GM18498 (cell line): ENCODE measurements at regions not wholly inside any gene's neighbourhood (a gene's known extent, or its start where the extent isn't known, plus 50 kb on each side); places are given as distances from the start of the nearest gene placed in this dataset.

Source experiments
- ATAC-seq: cut with Tn5 transposase; IDR thresholded peaks from one replicate; pipeline ENCODE4 v1.9.1; 2021; ENCODE audit warnings: mild to moderate bottlenecking, moderate library complexity; ENCODE audit not compliant: unreplicated experiment

- no peak for ATAC-seq
These were observed 675.2 kb upstream of the ID2 start for GRCh38 chr2:8006626-8007025.

DNA sequence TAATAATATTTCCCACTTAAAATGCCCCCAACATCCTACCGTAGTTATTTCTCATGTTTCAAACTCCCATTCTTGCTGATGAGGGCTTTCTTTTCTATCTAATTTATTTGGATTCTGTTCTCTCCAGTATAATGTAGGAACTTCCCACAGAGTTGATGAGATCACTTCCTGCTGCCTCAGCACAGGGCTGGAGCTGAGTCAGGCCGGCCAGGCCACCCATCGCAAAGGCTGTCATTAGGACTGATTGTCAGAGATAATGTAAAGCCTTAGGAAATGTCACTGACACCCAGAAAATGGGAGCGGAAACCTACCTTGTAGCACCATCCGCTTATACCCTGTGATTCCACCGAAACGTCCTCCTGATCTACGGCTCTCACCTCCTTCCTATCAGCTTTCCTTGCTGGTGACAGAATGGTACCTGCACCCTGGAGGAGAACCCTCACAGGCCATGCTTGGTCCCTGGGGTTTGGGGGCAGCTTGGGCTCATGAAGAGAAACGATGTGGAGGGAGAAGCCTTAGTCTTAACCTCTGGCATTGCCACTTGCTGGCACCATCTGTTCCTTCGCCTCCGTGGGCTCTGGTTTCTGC is 672.8 kb upstream of the ID2 start:
- no peak for ATAC-seq

- no peak for ATAC-seq
These were observed 665.8 kb upstream of the ID2 start for GRCh38 chr2:8015848-8016600.

- ATAC-seq = no peak
These were observed 665.2 kb upstream of the ID2 start for GRCh38 chr2:8016688-8017087.

GRCh38 chr2:8018956-8019355 is 662.9 kb upstream of the ID2 start:
- no peak for ATAC-seq

DNA sequence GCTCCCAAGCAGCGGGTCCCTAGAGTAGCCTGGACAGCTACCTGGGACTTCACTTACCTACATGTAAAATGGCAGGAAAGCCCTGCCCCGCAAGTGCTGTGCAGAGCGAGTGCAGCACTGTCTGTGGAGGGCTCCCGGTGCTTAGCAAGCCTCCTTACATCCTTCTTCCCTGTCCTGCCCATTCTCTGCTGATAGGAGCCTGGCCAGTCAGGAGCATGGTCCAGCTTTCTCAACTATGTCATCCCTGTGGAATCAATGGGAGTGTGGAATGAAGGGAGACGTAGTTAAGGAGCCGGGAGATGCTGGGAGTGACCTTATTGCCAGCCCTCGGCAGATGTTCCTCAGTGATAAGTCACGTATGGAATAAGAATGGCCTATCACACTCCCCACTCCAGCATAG is 661.9 kb upstream of the ID2 start:
- no peak for ATAC-seq

- no peak for ATAC-seq
These were observed 659.9 kb upstream of the ID2 start for GRCh38 chr2:8021921-8022320.

DNA sequence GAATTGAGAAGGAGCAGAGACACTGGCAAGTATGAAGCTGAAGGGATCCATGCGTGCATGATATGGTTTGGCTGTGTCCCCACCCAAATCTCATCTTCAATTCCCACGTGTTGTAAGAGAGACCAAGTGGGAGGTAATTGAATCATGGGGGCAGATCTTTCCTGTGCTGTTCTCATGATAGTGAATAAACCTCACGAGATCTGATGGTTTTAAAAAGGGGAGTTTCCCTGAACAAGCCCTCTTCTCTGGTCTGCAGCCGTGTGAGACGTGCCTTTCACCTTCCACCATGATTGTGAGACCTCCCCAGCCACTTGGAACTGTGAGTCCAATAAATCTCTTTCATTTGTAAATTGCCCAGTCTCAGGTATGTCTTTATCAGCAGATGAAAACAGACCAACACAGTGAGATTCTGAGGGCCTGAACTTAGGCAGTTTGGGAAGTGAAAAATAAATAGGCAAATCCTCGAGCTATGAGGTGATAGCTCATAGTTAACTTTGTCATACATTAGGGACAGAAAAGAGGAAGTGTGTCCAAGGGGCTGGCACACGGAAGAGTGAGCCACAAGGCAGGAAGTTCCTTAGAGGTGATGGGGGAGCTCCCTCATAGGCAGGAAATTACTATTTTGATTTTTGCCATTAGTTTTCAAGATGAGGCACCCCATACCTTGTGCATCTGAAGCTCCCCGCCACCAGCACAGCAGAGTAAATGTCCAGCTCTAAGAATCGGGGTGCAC is 658.8 kb upstream of the ID2 start:
- ATAC-seq = peak; percentile 75

DNA sequence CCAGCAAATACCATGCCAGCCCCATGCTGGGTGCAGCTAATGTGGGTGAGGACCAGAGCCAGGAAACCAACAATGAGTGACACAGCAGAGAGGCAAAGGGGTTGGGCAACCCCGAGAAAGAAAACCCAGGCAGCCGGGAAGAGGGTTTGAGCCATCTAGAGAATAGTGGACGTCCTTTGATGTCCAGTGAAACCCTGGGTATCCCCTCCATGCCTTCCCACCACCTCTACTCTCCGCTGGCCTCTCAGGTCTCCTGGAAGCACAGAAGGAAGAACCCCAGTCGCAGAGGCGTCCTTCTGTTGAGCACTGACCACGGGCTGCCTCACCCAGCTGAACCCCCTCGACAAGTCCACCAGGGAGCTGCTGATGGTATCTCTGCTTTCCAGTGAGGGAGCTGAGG is 657.4 kb upstream of the ID2 start:
- ATAC-seq = no peak

DNA sequence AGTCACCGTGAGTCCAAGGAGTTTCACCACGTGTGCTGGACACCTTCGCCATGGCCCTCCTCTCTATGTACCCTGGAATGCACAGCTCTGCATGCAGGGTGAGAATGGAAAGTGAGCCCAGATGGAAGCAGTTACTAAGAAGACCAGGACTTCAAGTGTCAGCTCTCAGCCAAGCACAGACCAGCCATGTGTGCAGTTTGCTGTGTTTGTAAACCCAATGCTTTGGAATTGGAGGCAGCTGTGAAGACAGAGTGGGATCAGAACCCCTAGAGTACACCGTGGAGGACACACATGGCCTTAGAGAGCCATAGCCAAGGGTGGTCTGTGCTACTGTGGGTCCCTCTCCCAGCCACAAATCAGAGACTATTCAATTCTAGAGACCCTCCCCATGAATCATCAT is 655.5 kb upstream of the ID2 start:
- ATAC-seq = no peak

- no peak for ATAC-seq
These were observed 654.5 kb upstream of the ID2 start for GRCh38 chr2:8027387-8027786.

DNA sequence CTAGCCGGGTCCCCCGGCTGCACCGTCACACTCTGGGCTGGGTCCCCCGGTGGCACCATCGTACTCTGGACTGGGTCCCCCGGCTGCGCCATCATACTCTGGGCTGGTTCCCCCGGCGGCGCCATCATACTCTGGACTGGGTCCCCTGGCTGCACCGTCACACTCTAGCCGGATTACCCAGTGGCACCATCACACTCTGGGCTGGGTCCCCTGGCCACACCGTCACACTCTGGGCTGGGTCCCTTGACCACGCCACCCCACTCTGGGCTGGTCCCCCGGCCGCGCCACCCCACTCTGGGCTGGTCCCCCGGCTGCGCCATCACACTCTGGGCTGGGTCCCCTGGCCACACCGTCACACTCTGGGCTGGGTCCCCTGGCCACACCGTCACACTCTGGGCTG is 653.8 kb upstream of the ID2 start:
- no peak for ATAC-seq

- ATAC-seq = no peak
These were observed 653.4 kb upstream of the ID2 start for GRCh38 chr2:8028436-8028835.

- no peak for ATAC-seq
These were observed 652.9 kb upstream of the ID2 start for GRCh38 chr2:8028981-8029380.

DNA sequence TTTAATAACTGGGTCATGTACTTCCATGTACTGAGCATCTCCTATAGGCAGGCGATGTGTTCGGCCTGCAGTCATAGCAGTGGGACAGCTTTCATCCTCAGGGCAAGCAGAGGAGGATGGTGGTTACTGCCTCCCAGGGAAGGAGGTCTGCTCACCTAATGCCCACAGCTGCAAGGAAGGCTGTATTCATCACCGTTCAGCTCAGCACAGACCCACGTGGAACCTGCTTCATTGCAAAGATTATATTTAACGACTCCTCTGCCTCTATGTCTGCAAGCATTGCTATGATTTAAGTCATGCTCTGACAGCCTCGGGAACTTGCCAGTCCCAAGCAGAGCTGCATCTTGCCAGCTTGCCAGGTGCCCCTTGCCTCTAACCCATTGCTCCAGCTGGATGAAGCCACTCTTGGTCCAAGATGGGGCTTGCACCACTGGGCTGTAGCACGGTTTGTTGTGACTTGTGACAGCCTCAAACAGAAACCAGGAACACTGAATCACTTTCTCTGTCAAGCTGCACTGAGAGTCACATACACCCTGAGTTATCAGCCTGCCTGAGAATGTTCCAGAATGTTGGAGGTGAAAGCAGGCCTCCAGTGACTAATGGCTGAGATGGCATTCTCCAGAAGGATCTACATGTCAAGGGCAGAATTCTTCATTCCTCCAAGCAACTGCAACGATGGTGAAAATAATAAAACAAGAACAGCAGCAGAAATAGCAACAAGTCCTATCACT is 651.1 kb upstream of the ID2 start:
- ATAC-seq = no peak

- ATAC-seq = no peak
These were observed 650.5 kb upstream of the ID2 start for GRCh38 chr2:8031370-8031769.

DNA sequence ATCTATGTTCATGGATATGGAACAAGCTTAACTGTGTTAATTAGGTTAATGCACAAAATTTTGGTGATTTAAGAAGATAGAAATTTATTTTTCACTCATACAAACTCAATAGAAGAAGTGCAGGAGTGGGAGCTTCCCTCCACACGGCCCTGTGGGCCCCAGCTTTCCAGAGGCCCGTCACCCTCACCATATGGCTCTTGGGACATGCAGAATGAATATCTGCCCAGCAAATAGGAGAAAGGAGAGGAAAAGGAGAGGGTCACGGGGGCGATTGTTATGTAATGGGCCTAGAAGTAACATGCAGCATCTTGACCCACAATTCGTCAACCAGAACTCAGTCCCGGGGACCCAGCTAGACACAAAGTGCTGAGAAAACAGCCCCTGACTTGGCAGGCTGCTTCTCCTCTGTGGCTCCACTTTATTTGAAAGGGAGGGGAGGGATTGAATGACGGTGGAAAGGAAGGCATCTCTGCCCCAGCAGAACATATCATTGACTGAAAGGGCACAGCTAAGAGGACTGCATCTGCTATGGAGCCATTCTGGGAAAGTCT is 648.2 kb upstream of the ID2 start:
- ATAC-seq = no peak

- no peak for ATAC-seq
These were observed 645.5 kb upstream of the ID2 start for GRCh38 chr2:8036366-8036765.

GRCh38 chr2:8039732-8040131 is 642.1 kb upstream of the ID2 start:
- ATAC-seq = no peak

DNA sequence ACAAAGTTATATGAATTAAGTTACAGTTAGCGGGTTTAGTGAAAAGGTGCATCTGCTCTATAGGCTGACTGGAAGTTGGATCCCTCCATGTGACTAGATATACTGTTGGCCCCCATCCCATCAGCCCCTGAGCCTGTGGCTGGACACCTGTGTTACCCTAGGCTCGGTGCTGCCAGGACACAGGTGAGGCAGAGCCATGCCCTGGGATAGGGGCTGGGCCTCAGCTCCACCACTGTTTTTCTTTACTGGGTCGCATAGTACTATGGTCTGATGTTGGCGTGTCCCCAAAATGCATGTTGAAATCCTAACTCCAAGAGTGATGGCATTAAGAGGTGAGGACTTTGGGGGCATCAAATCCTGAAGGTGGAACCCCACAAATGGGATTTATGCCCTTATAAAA is 638.6 kb upstream of the ID2 start:
- ATAC-seq = no peak

GRCh38 chr2:8044046-8044594 is 637.7 kb upstream of the ID2 start:
- no peak for ATAC-seq
